ENCODE measurements at regions not wholly inside any gene's neighbourhood (a gene's known extent, or its start where the extent isn't known, plus 50 kb on each side); places are given as distances from the start of the nearest gene placed in this dataset.

DNA sequence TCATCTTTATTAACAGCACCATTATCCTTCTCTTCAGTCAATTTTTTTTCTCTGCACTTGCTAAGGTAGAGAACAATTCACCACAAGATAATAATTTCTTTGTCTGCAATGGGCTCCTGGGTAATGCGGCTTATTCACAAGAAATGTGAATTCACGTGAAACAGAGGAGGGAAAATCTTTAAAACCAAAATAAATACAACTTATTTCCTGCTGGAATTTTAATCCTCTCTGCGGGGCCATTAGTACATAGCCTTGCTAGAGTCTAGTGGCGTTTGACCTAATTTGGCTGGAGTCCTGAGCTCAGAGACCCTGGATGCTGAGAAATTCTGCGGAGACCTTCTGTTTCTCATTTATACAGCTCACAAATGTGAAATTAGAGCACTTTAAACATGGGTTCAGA lies 319.3 kb upstream of the MMADHC start:
- no peak overlapping the region for H3K4me3 Mint-ChIP-seq
- no peaks in the 10 kb centered on the region for H3K36me3 Mint-ChIP-seq
- no peaks in the 10 kb centered on the region for H3K9me3 Mint-ChIP-seq
- H3K4me1 Mint-ChIP-seq = no peaks in the 10 kb centered on the region
- H3K27ac Mint-ChIP-seq = no peak overlapping the region
- H3K27me3 Mint-ChIP-seq = peaks cover 1% of the 10 kb centered on the region

GRCh38 chr2:149904352-149905175 lies 317.0 kb upstream of the MMADHC start:
- Mint-ChIP-seq H3K4me1 (no peaks in the 10 kb centered on the region), H3K27ac (no peak overlapping the region), H3K9me3 (no peaks in the 10 kb centered on the region), H3K36me3 (no peaks in the 10 kb centered on the region), H3K4me3 (no peak overlapping the region), H3K27me3 (peaks cover 2% of the 10 kb centered on the region)

DNA sequence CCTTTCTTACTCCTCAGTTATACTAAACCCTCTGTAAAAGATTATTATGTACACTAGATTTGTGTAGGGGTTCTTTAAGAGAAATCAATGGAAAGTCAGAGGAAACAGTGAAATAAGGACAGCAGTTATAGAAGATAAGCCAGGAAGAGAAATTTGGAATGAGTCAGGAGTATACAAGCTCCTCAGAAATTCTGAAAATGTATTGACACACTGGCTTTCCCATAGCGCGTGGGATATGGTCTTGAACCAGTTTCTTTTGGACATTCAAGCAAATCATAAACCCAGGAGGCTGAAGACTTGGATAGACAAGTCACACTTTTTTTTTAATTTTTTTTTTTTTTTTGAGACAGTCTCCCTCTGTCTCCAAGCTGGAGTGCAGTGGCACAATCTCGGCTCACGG lies 316.1 kb upstream of the MMADHC start:
- Mint-ChIP-seq H3K27me3 (peaks cover 2% of the 10 kb centered on the region), H3K9me3 (no peaks in the 10 kb centered on the region), H3K27ac (no peak overlapping the region), H3K36me3 (no peaks in the 10 kb centered on the region), H3K4me1 (no peaks in the 10 kb centered on the region), H3K4me3 (no peak overlapping the region)

GRCh38 chr2:149902081-149902480 lies 314.5 kb upstream of the MMADHC start:
- no peaks in the 10 kb centered on the region for H3K4me1 Mint-ChIP-seq
- no peak overlapping the region for H3K4me3 Mint-ChIP-seq
- H3K27ac Mint-ChIP-seq = no peak overlapping the region
- no peaks in the 10 kb centered on the region for H3K9me3 Mint-ChIP-seq
- no peaks in the 10 kb centered on the region for H3K36me3 Mint-ChIP-seq
- H3K27me3 Mint-ChIP-seq = peaks cover 2% of the 10 kb centered on the region

DNA sequence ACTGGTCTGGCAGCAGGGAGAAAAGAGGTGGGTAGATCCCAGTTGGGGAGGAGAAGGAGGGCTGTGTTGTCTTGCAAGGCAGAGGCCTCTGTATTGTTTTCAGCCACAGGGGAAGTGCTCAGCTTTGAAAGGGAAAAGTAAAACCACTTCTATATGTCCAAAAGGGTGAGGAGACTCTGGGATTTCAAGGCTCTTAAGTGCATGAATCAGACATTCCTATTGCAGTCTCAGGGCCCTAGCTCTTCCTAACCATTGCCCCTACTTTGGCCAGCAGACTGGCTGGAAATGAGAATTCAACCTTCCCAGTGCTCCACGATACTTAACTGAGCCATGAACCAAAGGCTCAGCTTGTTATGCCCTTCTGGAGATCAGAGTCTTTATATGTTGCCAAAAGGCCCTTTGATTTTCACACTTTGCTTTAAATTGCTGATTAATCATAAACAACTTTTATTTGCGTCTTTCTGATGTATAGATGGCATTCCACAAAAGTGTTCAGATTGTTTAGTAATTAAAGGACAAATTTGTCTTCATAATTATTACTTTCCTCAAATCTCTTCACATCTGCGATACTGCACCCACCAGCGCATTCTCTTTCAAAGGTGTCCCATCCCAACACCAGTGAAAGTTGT lies 313.8 kb upstream of the MMADHC start:
- H3K9me3 Mint-ChIP-seq = no peaks in the 10 kb centered on the region
- no peaks in the 10 kb centered on the region for H3K4me1 Mint-ChIP-seq
- no peak overlapping the region for H3K4me3 Mint-ChIP-seq
- no peaks in the 10 kb centered on the region for H3K36me3 Mint-ChIP-seq
- H3K27ac Mint-ChIP-seq = no peak overlapping the region
- peaks cover 2% of the 10 kb centered on the region for H3K27me3 Mint-ChIP-seq

GRCh38 chr2:149899390-149899789 lies 311.8 kb upstream of the MMADHC start:
- no peak overlapping the region for H3K4me3 Mint-ChIP-seq
- no peaks in the 10 kb centered on the region for H3K4me1 Mint-ChIP-seq
- no peak overlapping the region for H3K27ac Mint-ChIP-seq
- no peaks in the 10 kb centered on the region for H3K36me3 Mint-ChIP-seq
- H3K27me3 Mint-ChIP-seq = peaks cover 1% of the 10 kb centered on the region
- H3K9me3 Mint-ChIP-seq = no peaks in the 10 kb centered on the region

DNA sequence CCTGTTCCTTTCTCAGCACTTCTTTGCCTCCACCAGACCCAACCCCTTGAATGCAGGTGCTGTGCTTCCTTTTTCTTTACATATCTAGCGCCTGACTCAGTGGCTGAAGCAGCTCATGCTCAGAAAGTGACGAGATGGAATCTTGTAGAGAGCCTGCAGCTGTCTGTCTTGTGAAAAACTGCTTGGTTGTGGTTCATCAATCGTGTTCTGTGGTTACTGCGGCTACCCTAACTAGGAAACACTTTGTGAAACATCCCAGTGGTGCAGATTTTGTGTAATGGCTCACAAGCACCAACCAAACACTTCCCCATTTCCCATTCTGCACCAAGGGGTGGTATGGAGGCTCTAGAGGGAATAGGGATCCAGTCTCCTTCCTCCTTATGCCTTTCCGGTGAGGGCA lies 307.2 kb upstream of the MMADHC start:
- Mint-ChIP-seq H3K27me3 (no peaks in the 10 kb centered on the region), H3K27ac (no peak overlapping the region), H3K4me3 (no peak overlapping the region), H3K4me1 (no peaks in the 10 kb centered on the region), H3K36me3 (no peaks in the 10 kb centered on the region), H3K9me3 (no peaks in the 10 kb centered on the region)

GRCh38 chr2:149894226-149894625 lies 306.7 kb upstream of the MMADHC start:
- H3K4me1 Mint-ChIP-seq = no peaks in the 10 kb centered on the region
- H3K4me3 Mint-ChIP-seq = no peak overlapping the region
- H3K27me3 Mint-ChIP-seq = no peaks in the 10 kb centered on the region
- H3K27ac Mint-ChIP-seq = no peak overlapping the region
- H3K9me3 Mint-ChIP-seq = no peaks in the 10 kb centered on the region
- H3K36me3 Mint-ChIP-seq = no peaks in the 10 kb centered on the region

- H3K4me1 Mint-ChIP-seq = no peaks in the 10 kb centered on the region
- H3K36me3 Mint-ChIP-seq = no peaks in the 10 kb centered on the region
- no peak overlapping the region for H3K27ac Mint-ChIP-seq
- no peaks in the 10 kb centered on the region for H3K27me3 Mint-ChIP-seq
- no peaks in the 10 kb centered on the region for H3K9me3 Mint-ChIP-seq
- no peak overlapping the region for H3K4me3 Mint-ChIP-seq
Measured at GRCh38 chr2:149892563-149892962, 305.0 kb upstream of the MMADHC start.

DNA sequence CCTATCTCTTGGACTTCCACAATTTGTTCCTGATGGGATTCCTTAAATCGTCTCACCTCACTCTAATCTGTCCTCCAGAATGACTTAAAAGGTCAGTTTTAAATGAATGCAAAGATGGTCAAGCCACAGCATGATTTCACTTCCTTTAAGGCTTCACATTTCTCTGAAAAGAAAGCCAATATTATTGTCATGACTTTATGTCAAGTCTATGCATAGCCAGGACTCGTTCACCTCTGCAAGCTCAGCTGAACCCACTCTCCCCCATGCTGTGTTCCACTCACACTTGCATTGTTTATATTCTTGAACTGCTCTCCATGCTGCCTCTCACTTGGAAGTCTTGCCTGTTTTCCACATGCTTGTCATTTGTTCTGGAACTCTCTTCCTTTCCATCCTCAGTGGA lies 298.4 kb upstream of the MMADHC start:
- Mint-ChIP-seq H3K4me1 (no peaks in the 10 kb centered on the region), H3K27me3 (no peaks in the 10 kb centered on the region), H3K9me3 (no peaks in the 10 kb centered on the region), H3K36me3 (no peaks in the 10 kb centered on the region), H3K27ac (no peak overlapping the region), H3K4me3 (no peak overlapping the region)

DNA sequence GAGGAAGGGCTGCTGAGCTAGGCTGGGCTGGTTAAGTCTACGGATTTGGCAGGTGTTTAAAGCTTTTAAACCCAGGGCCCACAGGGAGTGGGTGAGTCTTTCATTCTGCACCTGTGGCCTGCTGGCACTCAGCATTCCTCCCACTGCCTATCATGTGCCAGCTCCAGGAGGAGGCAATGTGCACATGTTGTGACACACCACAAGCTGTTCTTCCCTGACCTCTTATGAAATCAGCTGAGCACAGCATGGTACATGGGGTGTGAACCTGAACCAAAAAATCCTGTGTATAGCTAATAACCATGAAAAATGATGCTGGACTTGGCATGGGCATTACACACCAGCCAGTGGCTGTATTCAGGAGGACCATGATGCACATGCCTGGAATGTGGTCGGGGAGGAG lies 297.9 kb upstream of the MMADHC start:
- H3K4me1 Mint-ChIP-seq = no peaks in the 10 kb centered on the region
- no peak overlapping the region for H3K27ac Mint-ChIP-seq
- H3K27me3 Mint-ChIP-seq = no peaks in the 10 kb centered on the region
- H3K4me3 Mint-ChIP-seq = no peak overlapping the region
- no peaks in the 10 kb centered on the region for H3K9me3 Mint-ChIP-seq
- H3K36me3 Mint-ChIP-seq = no peaks in the 10 kb centered on the region

DNA sequence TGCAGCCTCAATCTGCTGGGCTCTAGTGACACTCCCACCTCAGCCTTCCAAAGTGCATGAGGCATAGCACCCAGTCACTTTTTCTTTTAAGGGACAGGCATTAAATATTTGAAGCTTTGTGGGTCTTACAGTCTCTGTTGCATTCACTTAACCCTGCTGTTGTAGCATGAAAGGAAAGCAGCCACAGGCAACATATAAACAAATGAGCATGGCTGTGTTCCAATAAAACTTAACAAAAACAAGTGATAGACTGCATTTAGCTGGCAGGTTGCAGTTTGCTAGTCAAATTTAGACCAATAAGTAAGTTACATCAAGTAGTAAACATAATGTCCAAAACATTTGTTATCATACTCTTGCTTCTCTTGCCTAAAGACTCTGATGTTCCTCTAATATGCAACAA lies 297.3 kb upstream of the MMADHC start:
- H3K27me3 Mint-ChIP-seq = no peaks in the 10 kb centered on the region
- H3K4me3 Mint-ChIP-seq = no peak overlapping the region
- H3K4me1 Mint-ChIP-seq = no peaks in the 10 kb centered on the region
- no peaks in the 10 kb centered on the region for H3K36me3 Mint-ChIP-seq
- H3K9me3 Mint-ChIP-seq = no peaks in the 10 kb centered on the region
- H3K27ac Mint-ChIP-seq = no peak overlapping the region

DNA sequence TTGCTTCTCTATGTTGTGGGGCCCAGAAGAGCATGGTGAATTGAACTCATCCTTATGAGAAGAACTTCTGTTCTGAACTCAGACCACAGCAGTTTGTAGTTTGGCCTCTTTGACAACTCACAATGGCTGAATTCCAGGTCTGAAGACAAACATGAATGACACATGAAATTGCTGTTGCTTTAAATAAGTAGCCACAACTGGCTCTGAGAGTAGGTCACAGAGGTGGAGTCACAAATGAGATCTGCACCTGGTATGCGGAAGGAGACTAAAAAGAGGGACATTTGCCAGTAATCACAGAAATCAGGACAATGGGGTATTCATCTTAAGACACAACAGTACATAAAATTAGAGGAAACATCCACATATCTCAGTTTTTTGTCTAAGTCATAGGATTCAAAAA lies 290.3 kb upstream of the MMADHC start:
- H3K9me3 Mint-ChIP-seq = no peaks in the 10 kb centered on the region
- no peaks in the 10 kb centered on the region for H3K27me3 Mint-ChIP-seq
- no peaks in the 10 kb centered on the region for H3K36me3 Mint-ChIP-seq
- no peak overlapping the region for H3K4me3 Mint-ChIP-seq
- no peak overlapping the region for H3K27ac Mint-ChIP-seq
- no peaks in the 10 kb centered on the region for H3K4me1 Mint-ChIP-seq

GRCh38 chr2:149877074-149877473 lies 289.5 kb upstream of the MMADHC start:
- Mint-ChIP-seq H3K9me3 (no peaks in the 10 kb centered on the region), H3K27ac (no peak overlapping the region), H3K4me1 (no peaks in the 10 kb centered on the region), H3K4me3 (no peak overlapping the region), H3K27me3 (no peaks in the 10 kb centered on the region), H3K36me3 (no peaks in the 10 kb centered on the region)

- no peaks in the 10 kb centered on the region for H3K4me1 Mint-ChIP-seq
- H3K4me3 Mint-ChIP-seq = no peak overlapping the region
- H3K27me3 Mint-ChIP-seq = no peaks in the 10 kb centered on the region
- H3K27ac Mint-ChIP-seq = no peak overlapping the region
- H3K9me3 Mint-ChIP-seq = peaks cover 9% of the 10 kb centered on the region
- no peaks in the 10 kb centered on the region for H3K36me3 Mint-ChIP-seq
Measured at GRCh38 chr2:149873936-149874335, 286.4 kb upstream of the MMADHC start.

DNA sequence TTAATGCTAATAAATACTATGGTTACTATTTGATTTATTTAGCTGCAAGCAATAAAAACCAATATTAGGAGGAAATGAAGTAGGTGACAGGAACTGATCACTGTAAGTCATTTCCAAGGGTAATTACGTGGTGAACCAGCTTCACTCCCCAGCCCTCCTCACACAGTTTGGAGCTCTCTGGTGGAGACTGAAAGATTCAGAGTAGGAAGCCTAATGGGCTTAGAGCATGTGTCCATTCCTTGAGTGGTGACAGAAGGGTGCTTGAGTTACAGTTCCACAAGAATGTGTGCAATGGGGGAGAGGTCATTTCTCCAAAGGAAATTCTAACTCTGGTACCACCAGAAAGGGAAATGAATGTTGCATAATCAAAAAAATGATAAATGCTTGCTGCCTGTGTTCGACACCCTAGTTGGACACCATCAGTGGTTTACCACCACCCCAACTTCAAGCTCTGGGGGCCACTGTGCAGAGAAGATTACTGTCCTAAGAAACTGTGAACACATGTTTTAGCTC lies 285.1 kb upstream of the MMADHC start:
- no peaks in the 10 kb centered on the region for H3K27me3 Mint-ChIP-seq
- H3K36me3 Mint-ChIP-seq = no peaks in the 10 kb centered on the region
- no peaks in the 10 kb centered on the region for H3K4me1 Mint-ChIP-seq
- no peak overlapping the region for H3K27ac Mint-ChIP-seq
- H3K4me3 Mint-ChIP-seq = no peak overlapping the region
- H3K9me3 Mint-ChIP-seq = peaks cover 9% of the 10 kb centered on the region
